Astrocyte of the spinal cord (primary cell): ENCODE measurements at regions not wholly inside any gene's neighbourhood (a gene's known extent, or its start where the extent isn't known, plus 50 kb on each side); places are given as distances from the start of the nearest gene placed in this dataset.

Experiments used
- DNase-seq: peaks from one replicate; pipeline ENCODE4 v3.0.0; 2011; ENCODE audit warnings: low read depth, low spot score
- H3K4me3 ChIP-seq: 2 replicates; pipeline ENCODE4 v1.5.1; 2011; ENCODE audit warnings: low read depth, mild to moderate bottlenecking, low read length, moderate library complexity
- in situ Hi-C: cut with HindIII; loops from 2 replicates; pipeline ENCODE4 v1.10.0; 2017; ENCODE audit warnings: low sequenced_read_pairs
- TF ChIP-seq, protein P1 (sequence below): IDR thresholded peaks from 2 replicates; pipeline ENCODE4 v1.5.1; 2012; ENCODE audit warnings: low read depth, mild to moderate bottlenecking, low read length, inconsistent platforms

- H3K4me3 ChIP-seq: no peak overlapping the region
- TF ChIP-seq, protein P1, sequence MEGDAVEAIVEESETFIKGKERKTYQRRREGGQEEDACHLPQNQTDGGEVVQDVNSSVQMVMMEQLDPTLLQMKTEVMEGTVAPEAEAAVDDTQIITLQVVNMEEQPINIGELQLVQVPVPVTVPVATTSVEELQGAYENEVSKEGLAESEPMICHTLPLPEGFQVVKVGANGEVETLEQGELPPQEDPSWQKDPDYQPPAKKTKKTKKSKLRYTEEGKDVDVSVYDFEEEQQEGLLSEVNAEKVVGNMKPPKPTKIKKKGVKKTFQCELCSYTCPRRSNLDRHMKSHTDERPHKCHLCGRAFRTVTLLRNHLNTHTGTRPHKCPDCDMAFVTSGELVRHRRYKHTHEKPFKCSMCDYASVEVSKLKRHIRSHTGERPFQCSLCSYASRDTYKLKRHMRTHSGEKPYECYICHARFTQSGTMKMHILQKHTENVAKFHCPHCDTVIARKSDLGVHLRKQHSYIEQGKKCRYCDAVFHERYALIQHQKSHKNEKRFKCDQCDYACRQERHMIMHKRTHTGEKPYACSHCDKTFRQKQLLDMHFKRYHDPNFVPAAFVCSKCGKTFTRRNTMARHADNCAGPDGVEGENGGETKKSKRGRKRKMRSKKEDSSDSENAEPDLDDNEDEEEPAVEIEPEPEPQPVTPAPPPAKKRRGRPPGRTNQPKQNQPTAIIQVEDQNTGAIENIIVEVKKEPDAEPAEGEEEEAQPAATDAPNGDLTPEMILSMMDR: no peak
- no peak for DNase-seq
- in situ Hi-C loops: no loop called here
These were observed 156.1 kb upstream of the NECTIN1 start for GRCh38 chr11:119885067-119885466.

- DNase-seq: no peak
- H3K4me3 ChIP-seq: no peak overlapping the region
- TF ChIP-seq, protein P1: no peak
- in situ Hi-C loops: no loop called here
These were observed 153.3 kb upstream of the NECTIN1 start for GRCh38 chr11:119882316-119882715.

DNA sequence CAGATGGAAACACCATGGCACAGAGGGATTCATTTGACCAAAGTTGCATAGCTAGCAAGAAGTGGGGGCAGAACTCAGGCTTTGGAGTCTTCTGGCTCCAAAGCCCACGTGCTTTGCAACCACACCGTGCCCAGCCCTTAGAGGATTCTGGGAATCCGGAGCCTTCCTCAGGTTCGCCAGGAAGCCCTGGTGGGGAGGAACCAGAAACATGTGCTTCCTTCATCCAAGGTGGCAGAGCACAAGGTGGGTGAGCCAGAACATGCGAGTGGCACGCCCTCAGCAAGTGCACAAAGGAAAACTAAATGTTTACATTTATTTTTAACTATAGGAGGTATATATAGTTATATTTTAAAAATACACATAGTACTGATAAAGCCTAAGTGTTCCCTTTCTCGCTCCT lies 151.9 kb upstream of the NECTIN1 start:
- in situ Hi-C loops: no loop called here
- H3K4me3 ChIP-seq: no peak overlapping the region
- TF ChIP-seq, protein P1: no peak
- no peak for DNase-seq

DNA sequence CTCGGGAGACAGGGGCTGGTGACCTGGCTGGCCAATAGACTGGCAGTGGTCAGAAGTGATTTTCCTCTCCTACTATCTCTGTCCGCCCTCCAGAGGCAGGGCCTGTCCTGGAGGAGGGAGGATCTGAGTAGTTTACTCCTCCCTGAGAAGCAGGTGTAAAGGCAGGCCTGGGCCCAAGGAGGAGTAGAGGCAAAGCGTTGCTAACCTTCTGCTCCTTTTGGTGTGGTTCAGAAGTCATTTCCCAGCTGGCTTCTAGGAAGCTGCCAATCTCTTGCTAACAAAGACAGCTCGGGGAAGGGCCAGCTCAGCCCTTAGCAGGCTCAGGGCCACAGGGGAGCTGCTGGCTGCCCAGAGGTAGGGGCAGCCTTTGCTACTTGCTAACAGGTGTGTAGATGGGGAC lies 151.1 kb upstream of the NECTIN1 start:
- in situ Hi-C loops: no loop called here
- TF ChIP-seq, protein P1: no peak
- DNase-seq: no peak
- H3K4me3 ChIP-seq: no peak overlapping the region

- TF ChIP-seq, protein P1: no peak
- in situ Hi-C loops: no loop called here
- no peak overlapping the region for H3K4me3 ChIP-seq
- no peak for DNase-seq
These were observed 150.0 kb upstream of the NECTIN1 start for GRCh38 chr11:119878990-119879389.

DNA sequence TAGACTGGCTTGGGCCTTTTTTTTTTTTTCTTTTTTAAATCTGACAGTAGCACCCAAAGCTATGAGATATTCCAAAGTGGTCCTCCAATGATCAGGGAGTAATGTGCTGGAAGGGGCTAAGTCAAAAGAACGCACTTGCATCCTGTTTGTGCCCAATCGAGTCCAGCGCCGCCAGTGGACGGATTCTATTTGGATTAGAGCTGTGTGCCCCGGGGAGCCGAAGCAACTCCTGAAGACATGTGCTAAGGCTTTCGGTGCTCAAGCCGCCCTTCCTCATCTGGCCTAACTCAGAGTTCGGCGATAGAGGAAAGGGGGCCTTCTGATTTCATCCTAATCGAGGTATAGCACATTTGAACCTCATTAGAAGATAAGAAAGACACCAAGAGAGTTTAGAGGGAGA lies 147.8 kb upstream of the NECTIN1 start:
- TF ChIP-seq, protein P1: no peak
- DNase-seq: no peak
- in situ Hi-C loops: no loop called here
- H3K4me3 ChIP-seq: no peak overlapping the region
